Breast epithelium (tissue), 3 donors: ENCODE measurements at regions not wholly inside any gene's neighbourhood (a gene's known extent, or its start where the extent isn't known, plus 50 kb on each side); places are given as distances from the start of the nearest gene placed in this dataset.

Experiments
- CTCF ChIP-seq, 3 donors: fragments of 450-650 bp; IDR thresholded peaks; one replicate each; pipeline ENCODE4 v1.5.1; 2016 to 2017; ENCODE audit warnings: antibody characterized with exemption in 3 of 3, mild to moderate bottlenecking in 3 of 3, moderate library complexity in 3 of 3
- POLR2A ChIP-seq: fragments of 450-650 bp; IDR thresholded peaks from one replicate; pipeline ENCODE4 v1.6.1; 2016; ENCODE audit warnings: antibody characterized with exemption, mild to moderate bottlenecking, moderate library complexity
- POLR2AphosphoS5 ChIP-seq, 3 donors: sonication (generic); formaldehyde crosslinking; IDR thresholded peaks; one replicate each; pipeline ENCODE4 v1.6.1; 2017; ENCODE audit warnings: antibody characterized with exemption in 3 of 3

GRCh38 chr6:44543664-44544063 is 156.2 kb downstream of the CDC5L start:
- TF ChIP-seq CTCF (IDR thresholded peaks at IDR 0.05) (no peak), POLR2AphosphoS5 (IDR thresholded peaks at IDR 0.05) (no peak), POLR2A (no peak)
